Erythroblast (primary cell): ENCODE measurements at regions not wholly inside any gene's neighbourhood (a gene's known extent, or its start where the extent isn't known, plus 50 kb on each side); places are given as distances from the start of the nearest gene placed in this dataset.

ENCODE experiments used
- GATA1 ChIP-seq: IDR thresholded peaks from 2 replicates; pipeline ENCODE4 v1.6.1; 2011; ENCODE audit warnings: low read depth, mild to moderate bottlenecking, control low read depth, low read length, moderate library complexity
- POLR2A ChIP-seq: IDR thresholded peaks from 2 replicates; pipeline ENCODE4 v1.6.1; 2011; ENCODE audit warnings: mild to moderate bottlenecking, low read length

DNA sequence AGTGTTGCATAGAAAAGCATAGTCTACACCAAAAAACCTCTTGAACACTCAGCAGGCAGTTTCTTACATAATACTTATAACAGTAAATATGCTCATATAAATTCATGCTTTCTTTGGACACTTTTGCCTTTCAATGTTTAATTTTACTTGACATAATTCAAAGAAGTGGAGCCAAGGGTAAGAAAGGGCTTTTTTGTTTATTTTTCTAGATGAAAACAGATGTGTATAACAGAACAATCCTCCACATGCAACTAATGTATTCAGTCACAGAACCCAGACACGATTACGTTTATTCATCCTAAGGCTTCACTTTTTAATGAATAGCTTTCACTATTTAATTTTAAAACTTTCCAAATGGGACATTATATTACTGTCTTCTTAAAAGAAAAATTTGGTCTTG is 58.0 kb upstream of the PTPN13 start:
- TF ChIP-seq POLR2A (no peak), GATA1 (no peak)
